SK-N-SH treated with all-trans-retinoic acid at 6 μM for 48 hours (cell line): ENCODE measurements at regions not wholly inside any gene's neighbourhood (a gene's known extent, or its start where the extent isn't known, plus 50 kb on each side); places are given as distances from the start of the nearest gene placed in this dataset.

ENCODE experiments used
- ATAC-seq: fragments of 200-7000 bp; cut with Tn5 transposase; 3 replicates; pipeline ENCODE4 v1.9.1; 2020; ENCODE audit warnings: mild to moderate bottlenecking, moderate library complexity
- ARNTL ChIP-seq: fragments of 450-650 bp; formaldehyde crosslinking; IDR thresholded peaks from 2 replicates; pipeline ENCODE4 v1.5.0; 2020; ENCODE audit warnings: low read depth, mild to moderate bottlenecking, moderate library complexity, borderline replicate concordance
- CREB5 ChIP-seq: fragments of 250-450 bp; sonication (Bioruptor Pico); IDR thresholded peaks from 2 replicates; pipeline ENCODE4 v1.5.1; 2020; ENCODE audit warnings: low read depth, mild to moderate bottlenecking, moderate library complexity
- CSDC2 ChIP-seq: fragments of 250-450 bp; sonication (Bioruptor Pico); IDR thresholded peaks from 2 replicates; pipeline ENCODE4 v1.5.0; 2020; ENCODE audit warnings: mild to moderate bottlenecking, moderate library complexity
- CSRNP3 ChIP-seq: fragments of 250-450 bp; sonication (Bioruptor Pico); IDR thresholded peaks from 2 replicates; pipeline ENCODE4 v1.5.1; 2021; ENCODE audit warnings: mild to moderate bottlenecking, moderate library complexity
- ESRRG ChIP-seq: fragments of 250-450 bp; sonication (Bioruptor Pico); IDR thresholded peaks from 2 replicates; pipeline ENCODE4 v1.6.1; 2021; ENCODE audit warnings: mild to moderate bottlenecking
- GLIS3 ChIP-seq: fragments of 250-450 bp; sonication (Bioruptor Pico); IDR thresholded peaks from 2 replicates; pipeline ENCODE4 v1.5.0; 2020; ENCODE audit warnings: mild to moderate bottlenecking, moderate library complexity
- ISL1 ChIP-seq: fragments of 250-450 bp; sonication (Bioruptor Pico); IDR thresholded peaks from 2 replicates; pipeline ENCODE4 v2.1.2; 2022; ENCODE audit warnings: mild to moderate bottlenecking, moderate library complexity
- OSR1 ChIP-seq: fragments of 250-450 bp; sonication (Bioruptor Pico); IDR thresholded peaks from 2 replicates; pipeline ENCODE4 v1.8.0; 2022; ENCODE audit warnings: moderate library complexity, mild to moderate bottlenecking, inconsistent platforms
- PATZ1 ChIP-seq: fragments of 250-450 bp; sonication (Bioruptor Pico); IDR thresholded peaks from 2 replicates; pipeline ENCODE4 v1.8.0; 2020; ENCODE audit warnings: mild to moderate bottlenecking, moderate library complexity, borderline replicate concordance
- POU6F1 ChIP-seq: fragments of 250-450 bp; sonication (Bioruptor Pico); IDR thresholded peaks from 2 replicates; pipeline ENCODE4 v1.8.0; 2021; ENCODE audit warnings: low read depth, mild to moderate bottlenecking, moderate library complexity, borderline replicate concordance
- PPARA ChIP-seq: fragments of 250-450 bp; sonication (Bioruptor Pico); IDR thresholded peaks from 2 replicates; pipeline ENCODE4 v1.5.0; 2020; ENCODE audit warnings: mild to moderate bottlenecking, borderline replicate concordance
- RARB ChIP-seq: fragments of 250-450 bp; sonication (Bioruptor Pico); IDR thresholded peaks from 2 replicates; pipeline ENCODE4 v1.8.0; 2021; ENCODE audit warnings: mild to moderate bottlenecking, moderate library complexity
- SNAI2 ChIP-seq: fragments of 250-450 bp; sonication (Bioruptor Pico); IDR thresholded peaks from 2 replicates; pipeline ENCODE4 v1.5.0; 2020; ENCODE audit warnings: mild to moderate bottlenecking, moderate library complexity
- TCF4 ChIP-seq: fragments of 250-450 bp; sonication (Bioruptor Pico); IDR thresholded peaks from 2 replicates; pipeline ENCODE4 v1.8.0; 2021; ENCODE audit warnings: mild to moderate bottlenecking, moderate library complexity, borderline replicate concordance
- TOX ChIP-seq: fragments of 250-450 bp; sonication (Bioruptor Pico); IDR thresholded peaks from 2 replicates; pipeline ENCODE4 v1.8.0; 2021; ENCODE audit warnings: mild to moderate bottlenecking, moderate library complexity, borderline replicate concordance
- TSHZ2 ChIP-seq: fragments of 250-450 bp; sonication (Bioruptor Pico); IDR thresholded peaks from 2 replicates; pipeline ENCODE4 v1.5.0; 2020; ENCODE audit warnings: mild to moderate bottlenecking, moderate library complexity
- ZC3H10 ChIP-seq: fragments of 250-450 bp; sonication (Bioruptor Pico); IDR thresholded peaks from 2 replicates; pipeline ENCODE4 v1.5.1; 2021; ENCODE audit warnings: mild to moderate bottlenecking, moderate library complexity
- ZFP3 ChIP-seq: fragments of 250-450 bp; sonication (Bioruptor Pico); IDR thresholded peaks from 2 replicates; pipeline ENCODE4 v1.5.0; 2020; ENCODE audit warnings: mild to moderate bottlenecking, moderate library complexity
- ZFP30 ChIP-seq: fragments of 450-650 bp; formaldehyde crosslinking; IDR thresholded peaks from 2 replicates; pipeline ENCODE4 v1.5.0; 2022; ENCODE audit warnings: mild to moderate bottlenecking, moderate library complexity
- ZNF565 ChIP-seq: fragments of 450-650 bp; formaldehyde crosslinking; conservative IDR thresholded peaks from 2 replicates; pipeline ENCODE4 v1.5.0; 2020; ENCODE audit warnings: low read depth, mild to moderate bottlenecking, moderate library complexity
- ZNF70 ChIP-seq: fragments of 450-650 bp; formaldehyde crosslinking; IDR thresholded peaks from 2 replicates; pipeline ENCODE4 v1.5.0; 2020; ENCODE audit warnings: mild to moderate bottlenecking, moderate library complexity
- ZNF8 ChIP-seq: fragments of 450-650 bp; formaldehyde crosslinking; IDR thresholded peaks from 2 replicates; pipeline ENCODE4 v1.5.0; 2020; ENCODE audit warnings: mild to moderate bottlenecking, moderate library complexity

GRCh38 chr3:176426371-176426770 lies 770.9 kb downstream of the TBL1XR1 start:
- ATAC-seq, result no peak
- TF ChIP-seq TCF4 (CRISPR knock-in tag), result no peak
- no peak for TF ChIP-seq CSDC2 (CRISPR knock-in tag)
- TF ChIP-seq TSHZ2, result no peak
- no peak for TF ChIP-seq ISL1 (CRISPR knock-in tag)
- TF ChIP-seq ESRRG (CRISPR knock-in tag), result no peak
- TF ChIP-seq GLIS3 (CRISPR knock-in tag), result no peak
- no peak for TF ChIP-seq ZNF70 (CRISPR knock-in tag)

GRCh38 chr3:176416870-176417269 lies 780.4 kb downstream of the TBL1XR1 start:
- TF ChIP-seq ARNTL (no peak), PATZ1 (CRISPR knock-in tag) (no peak), ISL1 (CRISPR knock-in tag) (no peak), ESRRG (CRISPR knock-in tag) (no peak), ZNF70 (CRISPR knock-in tag) (no peak)
- no peak for ATAC-seq

GRCh38 chr3:176415661-176416295 lies 781.5 kb downstream of the TBL1XR1 start:
- TF ChIP-seq CSRNP3 (CRISPR knock-in tag) (no peak), CREB5 (no peak), TOX (CRISPR knock-in tag) (no peak), ESRRG (CRISPR knock-in tag) (no peak), TSHZ2 (no peak), SNAI2 (CRISPR knock-in tag) (no peak), ZC3H10 (CRISPR knock-in tag) (no peak), ZFP30 (CRISPR knock-in tag) (no peak), TCF4 (CRISPR knock-in tag) (no peak), RARB (no peak), PPARA (CRISPR knock-in tag) (no peak), OSR1 (CRISPR knock-in tag) (no peak), ZNF70 (CRISPR knock-in tag) (no peak), ZNF565 (CRISPR knock-in tag) (no peak), PATZ1 (CRISPR knock-in tag) (no peak), ZNF8 (CRISPR knock-in tag) (no peak), ZFP3 (CRISPR knock-in tag) (no peak), GLIS3 (CRISPR knock-in tag) (no peak), POU6F1 (no peak)
- TF ChIP-seq, all 23 proteins: peak for 0
- ATAC-seq, result no peak
